Smooth muscle cell of the brain vasculature (primary cell): ENCODE measurements at regions not wholly inside any gene's neighbourhood (a gene's known extent, or its start where the extent isn't known, plus 50 kb on each side); places are given as distances from the start of the nearest gene placed in this dataset.

Source experiments
- DNase-seq: peaks from one replicate; pipeline ENCODE4 v3.0.0-alpha.2; 2012; ENCODE audit warnings: low read depth, low spot score

- DNase-seq, result no peak
Measured at GRCh38 chr17:73753751-73754496, 109.7 kb upstream of the SDK2 start.

- no peak for DNase-seq
Measured at GRCh38 chr17:73754886-73755400, 110.7 kb upstream of the SDK2 start.

GRCh38 chr17:73757420-73757819 is 113.2 kb upstream of the SDK2 start:
- DNase-seq, result no peak

GRCh38 chr17:73758245-73758644 is 114.0 kb upstream of the SDK2 start:
- no peak for DNase-seq

GRCh38 chr17:73759324-73759723 is 115.1 kb upstream of the SDK2 start:
- no peak for DNase-seq

- no peak for DNase-seq
Measured at GRCh38 chr17:73759734-73760438, 115.6 kb upstream of the SDK2 start.

- no peak for DNase-seq
Measured at GRCh38 chr17:73760439-73760758, 116.2 kb upstream of the SDK2 start.

- no peak for DNase-seq
Measured at GRCh38 chr17:73765824-73766563, 121.7 kb upstream of the SDK2 start.

GRCh38 chr17:73767696-73768095 is 123.5 kb upstream of the SDK2 start:
- no peak for DNase-seq

GRCh38 chr17:73768691-73769090 is 124.4 kb upstream of the SDK2 start:
- no peak for DNase-seq

- DNase-seq, result no peak
Measured at GRCh38 chr17:73769479-73769878, 125.2 kb upstream of the SDK2 start.

- DNase-seq, result peak; percentile 17
Measured at GRCh38 chr17:73770115-73770848, 126.0 kb upstream of the SDK2 start.

GRCh38 chr17:73770849-73771229 is 126.6 kb upstream of the SDK2 start:
- DNase-seq, result no peak

GRCh38 chr17:73772107-73772705 is 128.0 kb upstream of the SDK2 start:
- peak; percentile 2 for DNase-seq

GRCh38 chr17:73773702-73774101 is 129.5 kb upstream of the SDK2 start:
- DNase-seq, result no peak

- no peak for DNase-seq
Measured at GRCh38 chr17:73774852-73775251, 130.6 kb upstream of the SDK2 start.

GRCh38 chr17:73776351-73777130 is 132.3 kb upstream of the SDK2 start:
- DNase-seq, result no peak

- DNase-seq, result no peak
Measured at GRCh38 chr17:73777131-73777449, 132.8 kb upstream of the SDK2 start.

GRCh38 chr17:73782231-73782630 is 138.0 kb upstream of the SDK2 start:
- DNase-seq, result no peak

- no peak for DNase-seq
Measured at GRCh38 chr17:73782641-73783381, 138.6 kb upstream of the SDK2 start.
